ENCODE measurements at regions not wholly inside any gene's neighbourhood (a gene's known extent, or its start where the extent isn't known, plus 50 kb on each side); places are given as distances from the start of the nearest gene placed in this dataset.

DNA sequence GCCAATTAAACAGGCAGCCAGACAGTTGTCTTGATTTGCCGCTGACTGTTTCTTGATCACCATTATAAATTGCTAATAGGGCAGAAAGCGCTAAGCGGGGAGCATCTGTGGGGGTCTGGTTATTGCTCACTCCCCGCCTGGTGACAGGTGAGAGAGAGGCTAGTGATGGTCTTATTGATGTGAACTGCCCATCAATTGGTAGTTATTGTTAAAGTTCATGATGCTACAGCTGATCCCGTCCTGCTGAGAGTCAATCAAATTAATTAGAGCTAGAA lies 148.5 kb downstream of the LNPK start:
- TF ChIP-seq, protein P1, sequence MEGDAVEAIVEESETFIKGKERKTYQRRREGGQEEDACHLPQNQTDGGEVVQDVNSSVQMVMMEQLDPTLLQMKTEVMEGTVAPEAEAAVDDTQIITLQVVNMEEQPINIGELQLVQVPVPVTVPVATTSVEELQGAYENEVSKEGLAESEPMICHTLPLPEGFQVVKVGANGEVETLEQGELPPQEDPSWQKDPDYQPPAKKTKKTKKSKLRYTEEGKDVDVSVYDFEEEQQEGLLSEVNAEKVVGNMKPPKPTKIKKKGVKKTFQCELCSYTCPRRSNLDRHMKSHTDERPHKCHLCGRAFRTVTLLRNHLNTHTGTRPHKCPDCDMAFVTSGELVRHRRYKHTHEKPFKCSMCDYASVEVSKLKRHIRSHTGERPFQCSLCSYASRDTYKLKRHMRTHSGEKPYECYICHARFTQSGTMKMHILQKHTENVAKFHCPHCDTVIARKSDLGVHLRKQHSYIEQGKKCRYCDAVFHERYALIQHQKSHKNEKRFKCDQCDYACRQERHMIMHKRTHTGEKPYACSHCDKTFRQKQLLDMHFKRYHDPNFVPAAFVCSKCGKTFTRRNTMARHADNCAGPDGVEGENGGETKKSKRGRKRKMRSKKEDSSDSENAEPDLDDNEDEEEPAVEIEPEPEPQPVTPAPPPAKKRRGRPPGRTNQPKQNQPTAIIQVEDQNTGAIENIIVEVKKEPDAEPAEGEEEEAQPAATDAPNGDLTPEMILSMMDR (IDR thresholded peaks at IDR 0.05) = no peak
- TF ChIP-seq POLR2A (IDR thresholded peaks at IDR 0.05) = no peak
